ENCODE measurements at regions not wholly inside any gene's neighbourhood (a gene's known extent, or its start where the extent isn't known, plus 50 kb on each side); places are given as distances from the start of the nearest gene placed in this dataset.

GRCh38 chr3:154931484-154931883 lies 148.6 kb upstream of the MME start:
- TF ChIP-seq, protein P1, sequence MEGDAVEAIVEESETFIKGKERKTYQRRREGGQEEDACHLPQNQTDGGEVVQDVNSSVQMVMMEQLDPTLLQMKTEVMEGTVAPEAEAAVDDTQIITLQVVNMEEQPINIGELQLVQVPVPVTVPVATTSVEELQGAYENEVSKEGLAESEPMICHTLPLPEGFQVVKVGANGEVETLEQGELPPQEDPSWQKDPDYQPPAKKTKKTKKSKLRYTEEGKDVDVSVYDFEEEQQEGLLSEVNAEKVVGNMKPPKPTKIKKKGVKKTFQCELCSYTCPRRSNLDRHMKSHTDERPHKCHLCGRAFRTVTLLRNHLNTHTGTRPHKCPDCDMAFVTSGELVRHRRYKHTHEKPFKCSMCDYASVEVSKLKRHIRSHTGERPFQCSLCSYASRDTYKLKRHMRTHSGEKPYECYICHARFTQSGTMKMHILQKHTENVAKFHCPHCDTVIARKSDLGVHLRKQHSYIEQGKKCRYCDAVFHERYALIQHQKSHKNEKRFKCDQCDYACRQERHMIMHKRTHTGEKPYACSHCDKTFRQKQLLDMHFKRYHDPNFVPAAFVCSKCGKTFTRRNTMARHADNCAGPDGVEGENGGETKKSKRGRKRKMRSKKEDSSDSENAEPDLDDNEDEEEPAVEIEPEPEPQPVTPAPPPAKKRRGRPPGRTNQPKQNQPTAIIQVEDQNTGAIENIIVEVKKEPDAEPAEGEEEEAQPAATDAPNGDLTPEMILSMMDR (IDR thresholded peaks at IDR 0.05): no peak
- TF ChIP-seq EZH2 (IDR thresholded peaks at IDR 0.05; ENCODE audit: borderline replicate concordance, insufficient read depth, low read depth, low read length, poor library complexity, severe bottlenecking): no peak

All from B cell (primary cell).